ENCODE measurements at regions not wholly inside any gene's neighbourhood (a gene's known extent, or its start where the extent isn't known, plus 50 kb on each side); places are given as distances from the start of the nearest gene placed in this dataset.

DNA sequence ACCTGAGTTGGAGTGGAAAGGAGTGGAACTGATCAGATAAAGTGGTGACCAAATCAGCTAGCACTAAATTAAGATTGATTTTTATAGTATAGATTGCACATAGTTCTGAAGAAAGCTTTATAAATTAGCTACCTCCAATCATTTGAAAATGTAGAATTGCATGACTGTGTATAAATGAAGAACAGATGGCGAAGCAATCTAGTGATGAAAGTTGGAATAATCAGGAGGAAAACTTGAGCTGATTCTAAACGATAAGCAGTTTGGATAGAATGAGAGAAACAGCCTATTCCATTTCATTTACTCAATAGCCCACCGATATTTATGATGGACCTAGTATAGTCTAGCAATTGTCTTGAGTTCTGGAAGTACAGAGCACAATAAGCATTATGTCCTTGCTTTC lies 661.5 kb downstream of the PLA2G4A start:
- FAIRE-seq (peak; percentile 35), DNase-seq (ENCODE audit: insufficient read length, low spot score) (no peak)
- TF ChIP-seq, protein P1, sequence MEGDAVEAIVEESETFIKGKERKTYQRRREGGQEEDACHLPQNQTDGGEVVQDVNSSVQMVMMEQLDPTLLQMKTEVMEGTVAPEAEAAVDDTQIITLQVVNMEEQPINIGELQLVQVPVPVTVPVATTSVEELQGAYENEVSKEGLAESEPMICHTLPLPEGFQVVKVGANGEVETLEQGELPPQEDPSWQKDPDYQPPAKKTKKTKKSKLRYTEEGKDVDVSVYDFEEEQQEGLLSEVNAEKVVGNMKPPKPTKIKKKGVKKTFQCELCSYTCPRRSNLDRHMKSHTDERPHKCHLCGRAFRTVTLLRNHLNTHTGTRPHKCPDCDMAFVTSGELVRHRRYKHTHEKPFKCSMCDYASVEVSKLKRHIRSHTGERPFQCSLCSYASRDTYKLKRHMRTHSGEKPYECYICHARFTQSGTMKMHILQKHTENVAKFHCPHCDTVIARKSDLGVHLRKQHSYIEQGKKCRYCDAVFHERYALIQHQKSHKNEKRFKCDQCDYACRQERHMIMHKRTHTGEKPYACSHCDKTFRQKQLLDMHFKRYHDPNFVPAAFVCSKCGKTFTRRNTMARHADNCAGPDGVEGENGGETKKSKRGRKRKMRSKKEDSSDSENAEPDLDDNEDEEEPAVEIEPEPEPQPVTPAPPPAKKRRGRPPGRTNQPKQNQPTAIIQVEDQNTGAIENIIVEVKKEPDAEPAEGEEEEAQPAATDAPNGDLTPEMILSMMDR (IDR thresholded peaks at IDR 0.05; ENCODE audit: insufficient read depth, missing control alignments) = no peak

DNA sequence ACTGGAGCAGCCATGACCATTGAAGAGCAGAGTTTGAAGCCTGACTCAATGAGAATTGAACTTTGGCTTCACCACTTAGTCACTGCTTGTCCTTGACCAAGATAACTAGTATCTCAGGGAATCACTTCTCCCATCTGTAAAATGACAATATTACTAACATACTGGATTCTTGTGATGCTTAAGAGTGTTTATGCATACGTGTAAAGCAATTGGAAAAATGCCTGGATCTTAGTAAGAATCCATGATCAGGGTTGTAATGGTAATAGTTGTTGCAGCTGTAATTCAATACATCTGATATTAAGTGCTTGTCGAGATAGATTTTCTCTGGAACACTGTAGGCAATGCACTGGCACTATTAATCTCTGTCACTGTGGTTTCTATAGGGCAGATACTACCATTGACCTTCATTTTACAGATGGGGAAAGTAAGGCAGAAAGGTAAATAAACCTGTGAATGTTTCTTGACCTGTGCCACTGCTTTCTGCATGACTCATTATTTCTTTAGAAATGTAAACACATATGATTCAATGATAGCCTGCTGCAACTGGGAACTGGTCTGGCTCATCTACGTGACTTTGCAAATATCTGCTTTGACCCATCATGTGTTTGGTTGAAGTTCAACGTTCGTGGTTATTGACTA lies 662.5 kb downstream of the PLA2G4A start:
- DNase-seq (ENCODE audit: insufficient read length, low spot score) = no peak

DNA sequence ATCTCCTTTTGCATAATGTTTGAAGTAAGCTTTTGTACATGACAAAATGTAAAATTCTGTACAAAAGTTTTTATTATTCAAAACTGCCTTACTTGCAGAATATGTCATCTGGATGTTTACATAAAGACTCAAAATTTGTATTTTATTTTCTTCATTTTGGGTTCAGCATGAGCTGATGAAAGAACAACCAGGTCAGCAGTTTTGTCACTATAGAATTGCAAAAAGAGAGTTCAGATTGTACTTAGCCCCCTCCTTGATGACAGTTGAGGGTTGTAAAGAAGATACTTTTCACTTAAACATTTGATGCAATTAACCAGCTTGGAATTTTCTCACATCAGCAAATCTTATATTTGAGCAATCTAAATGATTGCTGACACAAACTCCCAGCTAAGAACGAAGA lies 669.3 kb downstream of the PLA2G4A start:
- FAIRE-seq (no peak), DNase-seq (ENCODE audit: insufficient read length, low spot score) (no peak)
- TF ChIP-seq, protein P1 (IDR thresholded peaks at IDR 0.05; ENCODE audit: insufficient read depth, missing control alignments) = no peak

More for the DNA sequence above, 662.5 kb downstream of the PLA2G4A start:
- TF ChIP-seq, protein P1 (IDR thresholded peaks at IDR 0.05; ENCODE audit: insufficient read depth, missing control alignments) = no peak
- peak; percentile 56 for FAIRE-seq

DNA sequence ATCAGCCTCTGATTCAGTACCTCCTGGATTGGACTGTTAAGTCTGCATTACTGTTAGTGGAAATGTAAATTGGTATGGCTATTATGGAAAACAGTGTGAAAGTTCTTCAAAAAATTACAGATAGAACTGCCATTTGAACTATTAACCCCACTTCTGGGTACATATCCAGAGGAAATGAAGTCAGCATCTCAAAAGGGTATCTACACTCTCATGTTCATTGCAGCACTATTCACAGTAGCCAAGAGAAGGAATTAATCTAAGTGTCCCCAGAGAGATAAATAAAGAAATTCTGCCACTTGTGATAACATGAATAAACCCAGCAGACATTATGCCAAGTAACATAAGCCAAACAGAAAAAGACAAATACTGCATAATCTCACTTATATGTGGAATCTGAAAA lies 676.0 kb downstream of the PLA2G4A start:
- FAIRE-seq (peak; percentile 41), DNase-seq (ENCODE audit: insufficient read length, low spot score) (no peak)
- TF ChIP-seq, protein P1 (IDR thresholded peaks at IDR 0.05; ENCODE audit: insufficient read depth, missing control alignments) = no peak

DNA sequence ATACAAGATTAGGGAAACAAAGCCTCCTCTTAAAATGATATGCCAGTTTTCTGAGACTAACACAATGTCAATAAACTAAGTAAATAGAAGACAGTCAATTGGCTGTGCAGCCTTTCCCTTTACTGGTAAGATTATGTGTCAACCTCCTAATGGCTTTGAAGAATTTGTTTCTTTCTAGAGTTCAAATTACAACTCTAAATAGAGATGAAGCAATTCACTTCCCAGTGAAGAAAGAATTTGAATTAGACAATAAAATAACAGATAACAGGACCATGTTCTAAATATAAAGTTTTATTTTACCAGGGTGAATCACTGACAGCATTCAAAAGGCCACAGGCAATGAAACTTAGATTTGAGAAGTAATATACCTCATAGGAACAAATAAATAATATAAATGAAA lies 680.3 kb downstream of the PLA2G4A start:
- no peak for DNase-seq (ENCODE audit: insufficient read length, low spot score)
- TF ChIP-seq, protein P1 (IDR thresholded peaks at IDR 0.05; ENCODE audit: insufficient read depth, missing control alignments) = no peak
- no peak for FAIRE-seq

DNA sequence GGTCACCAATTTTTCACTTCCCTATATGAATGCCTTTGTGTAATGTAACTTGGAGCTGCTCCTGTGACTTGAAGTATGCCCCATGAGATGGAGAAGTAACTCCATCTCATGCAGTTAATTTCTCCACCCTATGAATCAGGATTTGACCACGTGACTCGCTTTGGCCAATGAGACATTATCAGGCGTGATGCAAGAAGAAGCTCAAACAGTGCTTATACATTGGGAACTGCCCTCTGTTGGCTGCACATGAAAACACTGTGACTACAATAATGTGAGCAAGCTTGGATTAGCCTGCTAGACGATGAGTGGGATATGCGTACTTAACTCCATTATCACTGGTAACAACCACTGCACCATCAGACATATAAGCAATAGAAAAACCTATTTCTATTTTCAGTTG lies 684.4 kb downstream of the PLA2G4A start:
- DNase-seq (ENCODE audit: insufficient read length, low spot score) (no peak), FAIRE-seq (no peak)
- TF ChIP-seq, protein P1 (IDR thresholded peaks at IDR 0.05; ENCODE audit: insufficient read depth, missing control alignments) = no peak

DNA sequence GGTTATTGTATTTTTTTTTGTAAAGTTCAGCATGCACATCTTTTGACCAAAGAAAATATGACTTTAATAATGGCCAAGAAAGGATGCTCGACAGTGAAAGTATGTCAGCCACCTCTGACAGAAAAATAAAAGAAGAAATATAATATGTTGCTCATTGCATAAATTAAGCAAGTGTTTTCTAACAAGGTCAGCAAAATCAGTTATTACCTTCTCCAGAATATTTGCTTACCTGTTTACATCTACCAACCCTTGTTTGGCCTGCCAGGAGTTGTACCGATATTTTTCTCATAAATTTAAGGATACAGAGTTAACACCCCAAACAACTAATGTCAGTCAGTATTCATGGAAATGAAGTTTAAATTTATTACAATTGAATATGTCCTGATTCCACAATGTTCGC lies 685.4 kb downstream of the PLA2G4A start:
- FAIRE-seq (no peak), DNase-seq (ENCODE audit: insufficient read length, low spot score) (no peak)
- TF ChIP-seq, protein P1 (IDR thresholded peaks at IDR 0.05; ENCODE audit: insufficient read depth, missing control alignments) = no peak

Measured in D721Med (cell line).